GM21717 (cell line): ENCODE measurements at regions not wholly inside any gene's neighbourhood (a gene's known extent, or its start where the extent isn't known, plus 50 kb on each side); places are given as distances from the start of the nearest gene placed in this dataset.
A peak's percentile ranks its signal among the peaks of the same experiment; 100 is the strongest.
"Not testable (repeated sequence)": the region's sequence is repeated elsewhere in the genome, so short reads cannot be mapped to it uniquely, and the experiment has no call there.

Source experiments
- ATAC-seq: cut with Tn5 transposase; IDR thresholded peaks from one replicate; pipeline ENCODE4 v1.9.1; 2021; ENCODE audit warnings: mild to moderate bottlenecking, moderate library complexity; ENCODE audit not compliant: unreplicated experiment

DNA sequence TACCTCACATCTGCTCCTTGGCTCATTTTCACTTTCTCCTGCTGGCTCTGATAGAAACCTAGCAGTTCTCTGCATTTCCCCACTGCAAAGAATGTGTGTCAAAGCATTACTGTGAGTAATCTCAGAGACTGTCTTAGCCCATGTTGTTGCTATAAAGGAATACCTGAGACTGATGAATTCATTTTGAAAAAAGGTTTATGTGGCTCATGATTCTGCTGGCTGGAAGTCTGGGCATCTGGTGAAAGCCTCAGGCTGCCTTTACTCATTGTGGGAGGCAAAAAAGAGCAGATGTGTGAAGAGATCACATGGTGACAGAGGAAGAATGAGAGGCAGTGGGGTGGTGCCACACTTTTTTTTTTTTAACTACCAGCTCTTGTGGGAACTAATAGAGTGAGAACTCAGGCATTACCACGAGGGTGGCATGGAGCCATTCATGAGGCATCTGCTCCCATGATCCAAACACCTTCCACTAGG, 191.6 kb upstream of the CTNND2 start:
- ATAC-seq = peak; percentile 62

DNA sequence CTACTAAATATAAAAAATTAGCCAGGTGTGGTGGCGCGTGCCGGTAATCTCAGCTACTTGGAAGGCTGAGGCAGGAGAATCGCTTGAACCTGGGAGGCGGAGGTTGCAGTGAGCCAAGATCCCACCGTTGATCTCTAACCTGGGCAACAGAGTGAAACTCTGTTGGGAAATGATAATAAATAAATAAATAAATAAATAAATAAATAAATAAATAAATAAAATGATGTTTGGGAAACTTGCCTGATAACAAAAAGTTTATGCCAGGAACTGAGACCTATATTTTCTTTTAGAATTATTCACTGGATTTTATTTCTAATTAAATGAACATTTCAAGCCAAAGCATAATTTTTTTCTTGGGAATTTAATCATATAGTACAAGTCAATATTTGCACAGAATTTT, 189.3 kb upstream of the CTNND2 start:
- ATAC-seq = no peak

DNA sequence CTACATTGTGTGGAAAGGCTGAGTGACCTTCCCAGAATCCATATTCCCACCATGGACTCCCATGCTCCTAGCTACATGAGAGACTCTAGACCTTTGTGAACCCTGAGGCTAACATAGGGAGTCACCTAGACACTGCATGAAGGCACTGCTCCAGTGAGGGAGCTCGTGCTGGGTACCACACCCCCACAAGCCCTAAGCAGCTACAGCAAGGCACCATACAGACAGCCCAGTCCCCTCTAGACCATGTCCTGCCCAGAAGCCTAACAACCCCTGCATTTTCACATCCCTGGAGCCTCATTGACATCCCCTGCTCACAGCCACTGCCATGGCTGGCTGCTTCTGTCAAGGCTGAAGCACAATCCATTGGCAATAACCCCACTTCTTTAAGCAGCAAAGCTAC, 176.5 kb upstream of the CTNND2 start:
- ATAC-seq = no peak

DNA sequence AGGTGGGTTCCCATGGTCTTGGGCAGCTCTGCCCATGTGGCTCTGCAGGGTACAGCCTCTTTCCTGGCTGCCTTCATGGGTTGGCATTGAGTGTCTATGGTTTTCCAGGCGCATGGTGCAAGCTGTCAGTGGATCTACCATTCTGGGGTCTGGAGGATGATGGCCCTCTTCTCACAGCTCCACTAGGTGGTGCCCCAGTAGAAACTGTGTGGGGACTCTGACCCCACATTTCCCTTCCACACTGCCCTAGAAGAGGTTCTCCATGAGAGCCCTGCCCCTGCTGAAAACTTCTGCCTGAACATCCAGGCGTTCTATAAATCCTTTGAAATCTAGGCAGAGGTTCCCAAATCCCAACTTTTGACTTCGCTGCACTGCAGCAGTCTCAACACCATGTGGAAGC, 174.0 kb upstream of the CTNND2 start:
- ATAC-seq = not testable (repeated sequence)

DNA sequence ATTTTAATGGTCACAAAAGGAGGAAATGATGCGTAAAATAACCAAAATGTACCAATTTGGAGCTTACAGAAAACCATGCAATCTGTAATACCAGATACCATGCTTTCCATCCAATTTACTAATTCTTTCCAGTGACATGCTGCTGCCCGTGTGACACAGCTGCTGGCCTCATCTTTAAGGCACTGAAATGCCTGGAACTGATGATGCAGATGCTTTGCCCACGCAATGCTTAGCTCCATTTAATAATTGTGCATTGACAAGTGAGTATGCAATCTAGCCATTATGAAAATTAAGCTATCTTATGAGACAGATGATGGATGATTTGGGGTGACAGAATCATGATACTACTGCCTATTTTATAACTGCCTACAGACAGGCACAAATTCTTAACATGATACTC, 169.2 kb upstream of the CTNND2 start:
- no peak for ATAC-seq

DNA sequence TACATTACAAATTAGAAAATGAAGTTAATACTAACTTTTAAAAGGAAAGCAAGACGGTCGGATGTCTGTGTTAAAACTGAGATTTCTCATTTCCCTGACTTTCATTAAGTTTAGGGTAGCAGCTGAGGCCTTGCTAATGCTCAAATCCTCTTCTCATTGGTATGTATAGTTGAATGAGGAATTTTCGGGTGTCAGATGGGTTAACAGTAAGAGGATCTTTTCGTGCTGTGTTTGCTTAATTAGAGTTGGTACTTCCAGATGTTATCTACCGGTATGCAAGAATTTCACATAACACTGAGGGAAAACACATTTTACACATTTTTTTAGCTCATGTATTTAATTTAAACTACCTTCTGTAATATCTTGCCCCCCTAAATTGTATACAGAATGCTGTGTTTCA, 168.2 kb upstream of the CTNND2 start:
- no peak for ATAC-seq

DNA sequence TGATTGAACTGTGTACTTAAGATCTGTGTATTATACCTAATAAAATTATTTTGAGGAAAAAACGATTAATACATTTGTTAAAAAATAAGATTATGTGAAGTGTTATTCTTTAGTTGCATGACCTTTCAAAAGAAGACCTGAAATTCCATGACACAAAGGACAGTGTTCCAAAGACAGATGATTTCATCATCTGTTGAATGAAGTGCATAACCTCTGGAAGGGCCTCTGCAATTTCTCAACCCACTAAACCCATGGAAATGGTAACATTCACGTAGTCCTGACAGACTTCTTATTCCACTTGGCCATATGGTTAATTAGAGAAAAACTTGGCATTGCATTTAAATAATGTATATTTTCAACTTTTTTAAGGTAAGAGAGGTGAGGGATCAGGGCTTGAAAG, 167.2 kb upstream of the CTNND2 start:
- ATAC-seq = no peak

DNA sequence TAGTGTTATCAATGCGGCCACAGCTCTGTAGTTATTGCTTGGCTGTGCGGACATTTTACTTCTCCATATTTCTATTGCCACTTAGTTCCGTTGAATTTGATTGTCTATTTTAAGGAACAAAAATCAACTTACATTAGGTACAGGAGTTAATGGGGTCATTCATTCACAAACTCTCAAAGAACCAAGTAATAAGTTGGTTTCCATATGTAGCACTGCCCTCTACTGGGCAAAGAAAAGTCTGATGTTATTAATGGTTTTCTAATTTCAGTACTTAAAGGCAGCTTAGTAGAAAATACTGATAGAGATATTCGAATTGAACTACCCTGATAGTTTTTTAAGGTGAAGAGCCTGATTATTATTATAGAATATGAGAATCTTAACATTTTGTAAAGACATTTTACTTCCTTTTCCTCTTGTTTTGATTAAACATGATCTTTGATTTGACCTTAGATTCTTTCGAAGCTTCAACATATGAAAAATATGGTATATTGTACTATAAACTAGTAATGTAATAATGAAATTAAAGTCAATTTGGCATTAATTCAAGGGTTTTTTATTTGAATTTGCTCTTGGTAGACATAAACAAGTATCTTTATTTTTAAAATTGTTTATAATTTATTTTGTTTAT, 119.5 kb upstream of the CTNND2 start:
- no peak for ATAC-seq

DNA sequence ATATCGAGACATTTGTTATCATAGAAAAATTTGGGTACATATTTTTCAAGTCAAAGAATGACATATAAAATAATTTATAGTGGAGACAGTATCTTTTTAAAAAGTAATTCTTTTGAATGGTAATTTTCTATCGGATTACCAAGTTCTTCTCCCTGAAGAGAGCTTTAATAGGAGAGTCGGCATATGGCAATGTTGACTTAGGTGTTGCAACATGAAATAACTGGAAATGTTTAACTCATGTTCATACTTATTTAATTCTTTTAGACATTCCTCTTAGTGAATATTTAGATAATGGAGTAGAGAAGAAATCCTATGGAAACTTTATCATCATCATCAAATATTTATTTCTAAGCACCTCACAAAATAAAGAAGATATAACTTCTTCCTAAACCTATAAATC, 118.2 kb upstream of the CTNND2 start:
- ATAC-seq = no peak

DNA sequence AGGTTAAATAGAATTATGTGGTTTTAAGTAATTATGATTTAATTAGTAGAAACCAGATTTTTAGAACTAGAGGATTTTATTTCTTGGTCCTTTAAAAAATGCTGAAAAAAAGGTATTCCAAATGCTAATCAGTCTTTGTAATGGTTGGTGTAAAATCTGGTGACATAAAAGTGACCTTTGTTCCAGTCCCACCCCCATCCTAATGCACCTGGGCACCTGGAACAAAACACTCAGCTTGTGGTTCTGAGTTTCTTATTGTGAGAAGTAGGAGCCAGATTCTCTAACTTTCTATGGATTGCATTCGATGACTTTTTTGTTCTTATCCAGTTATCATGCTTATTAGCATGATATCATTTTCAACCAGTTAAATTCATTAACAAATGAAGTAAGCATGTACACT, 115.1 kb upstream of the CTNND2 start:
- ATAC-seq = no peak

DNA sequence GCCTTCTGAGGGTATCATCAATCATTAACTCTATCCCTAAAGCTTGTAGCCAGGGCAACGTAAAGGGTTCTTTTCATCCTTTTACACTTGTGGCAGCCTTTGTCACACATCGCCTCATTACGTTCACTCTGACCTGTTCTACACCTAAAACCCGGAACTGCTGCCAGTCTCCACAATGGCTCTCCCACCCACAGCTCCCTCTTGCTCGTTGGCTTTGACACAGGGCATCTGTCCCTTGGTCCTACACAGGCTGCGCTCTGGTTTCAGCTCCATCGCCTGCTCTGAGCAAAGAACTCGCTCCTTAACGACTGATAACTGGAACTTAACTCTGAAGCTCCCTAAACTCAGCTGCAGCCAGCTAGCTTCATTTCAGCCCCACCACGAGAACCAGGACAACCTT, 112.8 kb upstream of the CTNND2 start:
- ATAC-seq = no peak

DNA sequence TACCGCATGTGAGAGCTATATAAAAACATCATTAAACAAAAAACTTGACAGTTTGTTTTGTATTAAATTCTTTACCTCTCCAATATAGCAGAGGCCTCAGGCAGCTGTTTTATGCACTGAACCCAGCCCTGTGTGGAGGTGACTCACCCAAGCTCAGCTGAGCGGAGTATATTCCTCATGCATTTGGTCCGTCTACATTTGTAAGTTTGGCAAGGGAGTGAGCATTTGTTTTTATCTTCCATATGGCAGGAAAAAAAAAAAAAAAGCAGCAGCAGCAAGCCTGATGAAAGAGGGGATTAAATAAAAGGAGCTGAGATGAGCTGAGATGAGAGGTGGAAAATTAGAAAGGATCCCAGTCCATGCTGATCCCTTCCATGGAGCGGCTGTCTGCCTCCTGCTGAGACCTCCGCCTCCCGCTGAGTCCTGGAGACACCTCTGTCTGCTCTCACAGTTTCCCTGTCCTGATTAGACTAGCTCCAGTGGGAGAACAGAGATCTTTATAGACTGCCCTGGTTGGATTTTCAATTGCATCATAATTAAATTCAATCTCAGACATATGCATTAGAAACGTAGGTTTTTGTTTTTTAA, 112.0 kb upstream of the CTNND2 start:
- ATAC-seq = no peak

DNA sequence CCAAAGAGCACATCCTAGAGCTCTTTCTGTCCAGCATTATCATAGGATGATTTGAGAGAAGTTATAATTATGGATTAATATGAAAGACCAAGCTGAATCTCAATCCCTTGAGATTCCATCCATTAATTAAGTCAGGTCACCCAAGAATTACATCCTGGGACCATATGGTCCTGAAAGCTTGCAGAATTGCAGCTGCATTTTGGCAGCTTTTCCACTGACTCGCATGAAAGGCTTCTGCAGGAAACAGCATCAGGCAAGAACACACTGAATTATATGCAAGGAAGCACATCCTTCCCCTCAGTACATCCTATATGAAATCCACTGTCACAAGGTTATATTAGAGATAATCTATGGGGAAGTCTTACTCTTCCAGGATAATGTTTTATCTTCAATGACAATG, 109.1 kb upstream of the CTNND2 start:
- no peak for ATAC-seq

DNA sequence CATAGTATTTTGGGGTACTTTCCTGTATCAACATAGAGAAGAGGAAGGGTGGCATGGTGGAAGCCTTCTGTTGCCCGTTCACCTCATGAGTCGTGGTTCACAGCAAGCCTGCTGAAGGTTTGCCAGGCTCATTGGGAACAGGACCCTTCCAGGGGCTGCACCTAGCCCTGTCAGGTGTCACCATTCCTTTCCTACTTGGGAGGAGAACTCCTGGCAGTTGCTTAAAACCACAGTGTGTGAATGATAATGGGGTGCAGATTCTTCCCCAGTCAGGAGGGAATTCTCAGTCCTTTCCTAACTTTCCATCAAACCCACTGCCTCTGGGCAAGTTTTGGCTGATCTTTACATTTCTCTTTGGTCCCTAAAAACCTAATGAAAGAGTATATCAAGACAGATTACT, 99.4 kb upstream of the CTNND2 start:
- no peak for ATAC-seq

DNA sequence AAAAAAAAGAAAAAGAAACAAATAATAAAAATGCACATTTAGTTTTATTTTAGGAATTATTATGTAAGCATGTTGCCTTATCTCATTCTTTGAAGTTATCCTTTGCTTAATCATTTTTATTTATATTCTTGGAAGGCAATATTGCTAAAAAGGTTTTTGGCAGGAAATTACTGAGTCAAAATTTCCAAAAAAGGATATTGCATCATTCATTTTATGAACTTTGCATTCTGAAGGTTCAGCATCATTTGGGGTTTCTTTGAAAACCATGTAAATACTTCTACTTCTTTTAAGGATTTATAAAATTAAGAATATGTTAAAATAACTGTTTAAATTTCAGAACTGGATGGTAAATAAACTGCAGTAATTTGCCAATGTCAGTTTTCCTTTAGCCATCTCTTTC, 94.2 kb upstream of the CTNND2 start:
- no peak for ATAC-seq

DNA sequence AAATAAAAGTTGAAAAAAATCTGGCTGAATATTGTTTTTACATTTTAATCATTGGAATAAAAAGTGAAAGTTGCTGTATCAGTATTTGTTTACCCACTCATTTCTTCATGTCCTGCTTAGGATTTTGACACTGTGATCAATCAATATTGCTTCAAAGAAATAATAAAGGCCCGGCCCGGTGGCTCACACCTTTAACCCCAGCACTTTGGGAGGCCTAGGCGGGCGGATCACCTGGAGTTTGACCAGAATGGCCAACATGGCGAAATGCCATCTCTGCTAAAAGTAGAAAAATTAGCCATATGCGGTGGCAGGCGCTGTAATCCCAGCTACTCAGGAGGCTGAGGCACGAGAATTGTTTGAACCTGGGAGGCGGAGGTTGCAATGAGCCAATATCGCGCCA, 93.7 kb upstream of the CTNND2 start:
- no peak for ATAC-seq

DNA sequence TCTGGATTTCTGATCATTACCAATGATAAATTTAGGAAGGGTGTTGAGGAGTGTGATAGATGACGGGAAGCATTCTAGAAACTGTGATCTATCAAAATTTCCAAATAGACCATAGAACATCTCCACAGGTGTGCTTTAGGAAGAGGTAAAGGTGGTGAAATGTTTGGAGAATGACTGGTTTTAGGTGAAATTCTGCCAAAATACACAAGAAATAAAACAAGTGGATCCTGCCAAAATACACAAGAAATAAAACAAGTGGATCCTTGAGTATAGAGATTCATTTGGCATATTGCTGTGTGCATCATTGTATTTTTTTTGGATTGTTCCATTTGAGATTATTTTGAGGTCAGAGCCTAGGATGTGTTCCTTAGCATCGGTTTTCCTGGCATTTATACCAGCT, 88.3 kb upstream of the CTNND2 start:
- no peak for ATAC-seq

DNA sequence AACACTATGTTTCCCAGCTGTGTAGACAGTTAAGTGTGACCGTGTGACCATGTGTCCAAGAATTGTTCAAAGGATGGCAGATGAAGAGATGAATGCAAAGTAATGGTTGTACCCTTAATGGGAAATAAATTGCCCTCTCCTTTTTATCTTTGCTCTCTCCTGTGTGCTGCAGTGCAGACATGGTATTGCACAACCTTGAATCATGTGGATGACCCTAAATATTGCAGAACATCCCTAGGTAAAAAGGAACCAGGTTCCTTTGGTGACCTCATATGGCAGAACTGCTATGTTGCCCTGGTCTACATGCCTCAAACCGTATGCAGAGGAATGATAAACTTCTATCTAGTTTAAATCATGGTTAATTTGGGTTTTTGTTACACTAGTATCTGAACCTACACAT, 81.7 kb upstream of the CTNND2 start:
- no peak for ATAC-seq

DNA sequence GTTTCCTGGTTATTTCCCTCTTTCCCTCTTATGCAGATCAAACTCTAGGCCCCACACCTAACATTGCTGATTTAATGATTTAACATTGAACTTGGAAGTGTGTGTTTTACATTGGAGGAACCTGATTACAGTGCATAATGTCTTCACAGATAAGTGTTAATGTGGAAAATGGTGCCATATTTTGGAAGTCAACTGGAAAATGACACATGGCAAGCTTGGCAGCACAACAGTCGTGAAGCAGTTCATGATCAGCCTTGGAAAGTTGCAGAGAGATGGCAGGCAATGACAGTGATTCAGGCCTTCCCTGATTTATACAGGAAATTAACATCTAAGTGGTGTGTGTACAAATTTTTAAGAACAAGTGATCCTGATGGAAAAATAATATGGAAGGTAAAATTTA, 80.0 kb upstream of the CTNND2 start:
- ATAC-seq = no peak

DNA sequence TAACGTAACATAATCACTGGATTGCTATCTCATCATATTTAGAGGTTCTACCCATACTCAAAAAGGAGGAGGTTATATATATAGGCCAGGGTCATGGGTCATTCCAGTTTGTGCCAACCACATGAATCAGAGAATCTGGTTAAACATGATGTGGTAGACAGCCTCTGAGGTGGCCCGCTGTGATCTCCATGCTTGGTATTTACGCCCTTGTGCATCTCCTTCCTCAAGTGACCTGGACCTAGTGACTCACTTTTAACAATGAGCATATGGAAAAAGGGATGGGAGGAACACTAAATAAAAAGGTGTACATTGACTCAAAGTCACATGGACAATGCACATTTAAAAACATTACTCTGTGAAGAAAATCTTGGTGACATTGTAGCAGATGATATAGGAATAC, 77.7 kb upstream of the CTNND2 start:
- no peak for ATAC-seq

DNA sequence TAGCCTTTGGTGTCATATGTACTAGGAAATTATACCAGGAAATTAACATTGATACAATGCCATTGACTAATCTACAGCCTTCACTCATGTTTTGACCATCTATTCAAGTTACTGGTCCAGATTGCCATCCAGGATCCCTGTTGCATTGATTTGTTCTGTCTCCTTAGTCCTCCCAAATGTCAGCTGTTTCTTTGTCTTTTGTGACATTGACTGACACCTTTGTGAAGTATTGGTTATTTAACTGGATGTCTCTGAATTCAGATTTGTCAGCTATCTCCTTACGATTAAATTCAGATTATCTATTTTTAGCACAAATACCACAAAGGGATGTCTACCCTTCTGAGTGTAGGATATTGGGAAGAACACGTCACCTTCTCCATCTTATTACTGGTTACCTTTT, 73.7 kb upstream of the CTNND2 start:
- no peak for ATAC-seq

DNA sequence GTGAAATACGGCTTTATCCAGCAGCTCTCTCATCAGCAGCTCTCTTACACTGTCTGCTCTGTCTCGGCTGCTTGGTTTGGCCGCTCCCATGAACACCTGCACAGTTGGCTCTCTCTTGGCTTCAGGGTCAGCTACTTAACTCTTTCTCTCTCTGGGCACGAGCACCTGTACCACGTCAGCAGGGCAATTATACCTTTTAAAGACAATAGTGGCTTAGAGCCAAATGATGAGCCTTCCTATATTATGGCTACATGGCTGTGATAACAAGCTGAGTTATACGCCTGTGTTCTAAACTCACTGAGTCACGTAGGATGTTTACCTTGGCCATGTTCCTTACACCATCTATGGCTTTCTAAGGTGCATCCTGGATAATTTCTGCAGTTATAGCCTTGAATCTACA, 69.2 kb upstream of the CTNND2 start:
- ATAC-seq = no peak

DNA sequence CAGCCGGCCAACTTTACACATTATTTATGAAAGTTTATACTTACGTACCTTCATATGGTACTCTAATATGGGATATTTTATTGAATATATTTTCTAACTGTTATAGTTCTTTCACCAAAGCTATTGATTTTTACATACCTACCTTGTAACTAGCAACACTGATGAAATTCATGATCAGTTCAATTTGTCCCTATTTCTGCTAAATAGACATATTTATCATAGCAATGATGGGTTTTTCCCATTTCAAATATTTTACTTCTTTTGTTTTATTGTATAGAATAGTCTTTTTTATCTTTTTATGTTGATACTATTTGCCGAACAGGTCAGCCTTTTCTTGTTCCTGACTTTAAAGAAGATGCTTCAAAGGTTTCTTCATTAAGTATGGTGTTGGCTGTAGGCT, 59.0 kb upstream of the CTNND2 start:
- ATAC-seq = no peak
